Stomach (tissue), 8 donors: ENCODE measurements at regions not wholly inside any gene's neighbourhood (a gene's known extent, or its start where the extent isn't known, plus 50 kb on each side); places are given as distances from the start of the nearest gene placed in this dataset.

Source experiments
- DNase-seq, 2 donors: peaks; one replicate each; pipeline versions ENCODE4 v3.0.0 to v3.0.0-alpha.2; 2013 to 2019
- H3K27ac ChIP-seq, 5 donors: fragments of 200-600 bp in 4 of 5; sonication (generic) in 4 of 5; one replicate each; pipeline ENCODE4 v1.5.1; 2013 to 2019; ENCODE audit warnings: mild to moderate bottlenecking in 1 of 5, moderate library complexity in 1 of 5
- H3K27me3 ChIP-seq, 3 donors: fragments of 200-600 bp; sonication (generic); one replicate each; pipeline ENCODE4 v1.5.1; 2017 to 2019; ENCODE audit warnings: mixed run types in 1 of 3
- H3K36me3 ChIP-seq, 4 donors: fragments of 200-600 bp; sonication (generic); 1 replicate in 3 of 4; 2 replicates in 1 of 4; pipeline ENCODE4 v1.5.1; 2016 to 2019
- H3K4me1 ChIP-seq, 4 donors: fragments of 200-600 bp; sonication (generic); one replicate each; pipeline ENCODE4 v1.5.1; 2016 to 2019
- H3K4me3 ChIP-seq, 4 donors: fragments of 200-600 bp; sonication (generic) in 3 of 4; one replicate each; pipeline ENCODE4 v1.5.1; 2016 to 2019; ENCODE audit warnings: mild to moderate bottlenecking in 1 of 4
- H3K9me3 ChIP-seq, 4 donors: fragments of 200-600 bp; sonication (generic); one replicate each; pipeline ENCODE4 v1.5.1; 2016 to 2019
- EP300 ChIP-seq: sonication (generic); formaldehyde crosslinking; IDR thresholded peaks from one replicate; pipeline ENCODE4 v1.6.1; 2017; ENCODE audit warnings: antibody characterized with exemption
- POLR2A ChIP-seq, 4 donors: fragments of 450-650 bp; IDR thresholded peaks; one replicate each; pipeline ENCODE4 v1.6.1; 2016; ENCODE audit warnings: antibody characterized with exemption in 4 of 4, control low read depth in 2 of 4, mild to moderate bottlenecking in 1 of 4, moderate library complexity in 1 of 4
- POLR2AphosphoS5 ChIP-seq, 3 donors: sonication (generic); formaldehyde crosslinking; IDR thresholded peaks; one replicate each; pipeline ENCODE4 v1.6.1; 2016; ENCODE audit warnings: antibody characterized with exemption in 3 of 3
- WGBS, 5 donors: extraction: QIAGEN DNeasy Blood & Tissue Kit in 3 of 5; methylation state at CpG; one replicate each; pipeline versions ENCODE4 v1.1.5 to v1.1.7; 2013 to 2018; 5-methylcytosine and 5-hydroxymethylcytosine counted together
- intact Hi-C: fragments of 100-400 bp; cut with DNase I; formaldehyde crosslinking; loops from one replicate; pipeline ENCODE4 v1.15.1; 2023; ENCODE audit warnings: low total_unique reads
- TF ChIP-seq, protein P1 (sequence below), 7 experiments: fragments of 450-650 bp in 4 of 7; fragments of 200-600 bp in 3 of 7; sonication (generic) in 3 of 7; IDR thresholded peaks; one replicate each; pipeline ENCODE4 v1.5.1; 2016 to 2019; ENCODE audit warnings: antibody characterized with exemption in 7 of 7, control low read depth in 2 of 7, mild to moderate bottlenecking in 1 of 7
- donor health status: healthy with polysubstance abuse.
- donor health status: Bipolar disorder and iron deficiency.
- donor health status: healthy.

DNA sequence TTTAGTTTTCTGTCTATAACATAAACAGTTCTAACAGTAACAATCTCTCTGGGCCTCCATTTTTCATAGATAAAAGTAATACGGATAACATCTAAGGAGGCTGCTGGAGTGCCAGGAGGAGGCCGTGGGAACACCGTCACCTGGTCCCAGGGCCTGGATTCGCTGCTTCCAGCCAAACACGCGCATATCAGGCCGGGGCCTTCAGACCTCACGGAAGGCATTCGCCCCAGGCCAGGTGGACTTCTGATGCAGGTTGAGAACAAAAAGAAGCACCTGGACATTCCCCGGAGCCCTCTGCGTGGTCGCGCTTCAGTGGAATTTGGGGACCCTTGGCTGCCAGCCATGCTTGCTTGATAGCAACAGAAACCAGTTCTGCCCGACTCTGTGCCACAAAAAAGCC is 113.1 kb upstream of the GUCA2B start:
- Histone ChIP-seq H3K9me3 (no peaks in the 10 kb centered on the region), H3K36me3 (no peaks in the 10 kb centered on the region), H3K27me3 (no peaks in the 10 kb centered on the region), H3K4me1 (peaks cover 0 to 10% (median 6%) of the 10 kb centered on the region in 4 donors), H3K4me3 (no peak overlapping the region), H3K27ac (no peak overlapping the region)
- no peak for TF ChIP-seq POLR2AphosphoS5 (IDR thresholded peaks at IDR 0.05)
- 75 to 90% (median 85%) methylated on average over 11 to 14 of the region's 14 CpGs for WGBS, 5 donors
- intact Hi-C loops, result no loop called here
- DNase-seq, result no peak

DNA sequence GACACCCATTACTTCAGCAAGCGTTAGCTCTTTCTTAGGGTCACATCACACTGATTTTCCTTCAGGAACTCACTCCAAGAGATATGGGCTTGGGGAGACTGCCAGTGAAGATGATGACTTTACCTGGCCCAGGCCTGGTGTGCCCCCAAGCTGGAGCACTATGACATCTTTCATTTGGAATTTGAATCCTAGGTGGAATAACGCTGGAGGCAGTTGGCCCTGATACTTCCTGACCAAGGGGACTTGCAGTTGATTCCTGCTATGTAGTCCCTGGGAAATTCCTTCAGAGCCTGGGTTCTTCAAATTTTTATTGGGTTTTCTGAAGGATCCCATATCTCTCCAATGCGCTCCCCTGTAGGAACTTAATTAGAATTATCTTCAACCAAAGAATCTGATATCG is 114.9 kb upstream of the GUCA2B start:
- TF ChIP-seq POLR2A (IDR thresholded peaks at IDR 0.05), result no peak
- TF ChIP-seq, protein P1, sequence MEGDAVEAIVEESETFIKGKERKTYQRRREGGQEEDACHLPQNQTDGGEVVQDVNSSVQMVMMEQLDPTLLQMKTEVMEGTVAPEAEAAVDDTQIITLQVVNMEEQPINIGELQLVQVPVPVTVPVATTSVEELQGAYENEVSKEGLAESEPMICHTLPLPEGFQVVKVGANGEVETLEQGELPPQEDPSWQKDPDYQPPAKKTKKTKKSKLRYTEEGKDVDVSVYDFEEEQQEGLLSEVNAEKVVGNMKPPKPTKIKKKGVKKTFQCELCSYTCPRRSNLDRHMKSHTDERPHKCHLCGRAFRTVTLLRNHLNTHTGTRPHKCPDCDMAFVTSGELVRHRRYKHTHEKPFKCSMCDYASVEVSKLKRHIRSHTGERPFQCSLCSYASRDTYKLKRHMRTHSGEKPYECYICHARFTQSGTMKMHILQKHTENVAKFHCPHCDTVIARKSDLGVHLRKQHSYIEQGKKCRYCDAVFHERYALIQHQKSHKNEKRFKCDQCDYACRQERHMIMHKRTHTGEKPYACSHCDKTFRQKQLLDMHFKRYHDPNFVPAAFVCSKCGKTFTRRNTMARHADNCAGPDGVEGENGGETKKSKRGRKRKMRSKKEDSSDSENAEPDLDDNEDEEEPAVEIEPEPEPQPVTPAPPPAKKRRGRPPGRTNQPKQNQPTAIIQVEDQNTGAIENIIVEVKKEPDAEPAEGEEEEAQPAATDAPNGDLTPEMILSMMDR (IDR thresholded peaks at IDR 0.05), result no peak
- TF ChIP-seq EP300, result no peak
- TF ChIP-seq POLR2AphosphoS5 (IDR thresholded peaks at IDR 0.05), result no peak
- intact Hi-C loops, result no loop called here
- H3K9me3 ChIP-seq, result no peaks in the 10 kb centered on the region
- no peaks in the 10 kb centered on the region for H3K36me3 ChIP-seq
- 85 to 92% (median 89%) methylated on average over 4 of the region's 4 CpGs for WGBS, 5 donors
- no peak overlapping the region for H3K4me3 ChIP-seq
- H3K27me3 ChIP-seq, result no peaks in the 10 kb centered on the region
- no peak for DNase-seq
- no peak overlapping the region for H3K27ac ChIP-seq
- peaks cover 7 to 21% (median 17%) of the 10 kb centered on the region in 4 donors for H3K4me1 ChIP-seq

DNA sequence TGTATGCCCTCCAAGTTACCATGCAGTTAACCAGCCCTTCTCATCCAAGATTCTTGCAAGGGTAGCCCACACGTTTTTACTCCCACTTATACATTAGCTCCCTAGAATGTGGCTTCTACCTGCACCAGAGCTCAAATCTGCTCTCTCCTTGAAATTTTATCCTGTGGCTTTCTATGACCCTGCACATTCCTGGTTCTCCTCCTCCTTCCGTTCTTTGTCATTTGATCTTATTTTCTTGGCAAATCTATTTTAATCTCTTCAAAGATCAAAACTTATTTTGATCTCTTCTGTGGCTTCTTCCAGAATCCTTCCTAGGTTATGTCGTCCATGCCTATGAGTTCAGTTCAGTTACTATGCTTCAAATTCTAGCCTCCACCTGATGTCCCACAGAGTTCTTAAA is 115.6 kb upstream of the GUCA2B start:
- Histone ChIP-seq H3K36me3 (no peaks in the 10 kb centered on the region), H3K27me3 (no peaks in the 10 kb centered on the region), H3K9me3 (no peaks in the 10 kb centered on the region), H3K4me1 (peaks cover 7 to 21% (median 17%) of the 10 kb centered on the region in 4 donors), H3K27ac (no peak overlapping the region), H3K4me3 (no peak overlapping the region)
- intact Hi-C loops, result no loop called here
- no peak for TF ChIP-seq EP300
- no peak for TF ChIP-seq POLR2AphosphoS5 (IDR thresholded peaks at IDR 0.05)
- TF ChIP-seq, protein P1 (IDR thresholded peaks at IDR 0.05), result no peak
- TF ChIP-seq POLR2A (IDR thresholded peaks at IDR 0.05), result no peak
- no peak for DNase-seq
- WGBS, 5 donors, result 32 to 62% (median 50%) methylated on average over 3 of the region's 3 CpGs

DNA sequence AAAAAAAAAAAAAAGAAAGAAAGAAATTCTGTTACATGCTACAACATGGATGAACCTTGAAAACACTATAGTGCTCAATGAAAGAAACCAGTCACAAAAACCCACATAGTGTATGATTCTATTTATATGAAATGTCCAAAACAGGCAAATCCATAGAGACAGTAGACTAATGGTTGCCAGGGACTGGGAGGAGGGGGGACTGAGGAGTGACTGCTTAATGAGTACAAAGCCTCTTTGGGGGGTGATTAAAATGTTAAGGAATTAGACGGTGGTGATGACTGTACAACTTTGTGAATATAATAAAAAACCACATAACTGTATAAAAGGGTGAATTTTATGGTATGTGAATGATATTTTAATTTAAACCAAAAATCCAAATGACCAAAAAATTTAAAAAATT is 116.0 kb upstream of the GUCA2B start:
- DNase-seq, result no peak
- peaks cover 7 to 21% (median 17%) of the 10 kb centered on the region in 4 donors for H3K4me1 ChIP-seq
- no peaks in the 10 kb centered on the region for H3K36me3 ChIP-seq
- TF ChIP-seq, protein P1 (IDR thresholded peaks at IDR 0.05), result no peak
- TF ChIP-seq EP300 (no peak), POLR2AphosphoS5 (IDR thresholded peaks at IDR 0.05) (no peak), POLR2A (IDR thresholded peaks at IDR 0.05) (no peak)
- no peak overlapping the region for H3K27ac ChIP-seq
- H3K27me3 ChIP-seq, result no peaks in the 10 kb centered on the region
- H3K9me3 ChIP-seq, result no peaks in the 10 kb centered on the region
- H3K4me3 ChIP-seq, result no peak overlapping the region
- intact Hi-C loops, result no loop called here
- 42 to 56% (median 45%) methylated on average over 1 of the region's 1 CpG for WGBS, 5 donors

DNA sequence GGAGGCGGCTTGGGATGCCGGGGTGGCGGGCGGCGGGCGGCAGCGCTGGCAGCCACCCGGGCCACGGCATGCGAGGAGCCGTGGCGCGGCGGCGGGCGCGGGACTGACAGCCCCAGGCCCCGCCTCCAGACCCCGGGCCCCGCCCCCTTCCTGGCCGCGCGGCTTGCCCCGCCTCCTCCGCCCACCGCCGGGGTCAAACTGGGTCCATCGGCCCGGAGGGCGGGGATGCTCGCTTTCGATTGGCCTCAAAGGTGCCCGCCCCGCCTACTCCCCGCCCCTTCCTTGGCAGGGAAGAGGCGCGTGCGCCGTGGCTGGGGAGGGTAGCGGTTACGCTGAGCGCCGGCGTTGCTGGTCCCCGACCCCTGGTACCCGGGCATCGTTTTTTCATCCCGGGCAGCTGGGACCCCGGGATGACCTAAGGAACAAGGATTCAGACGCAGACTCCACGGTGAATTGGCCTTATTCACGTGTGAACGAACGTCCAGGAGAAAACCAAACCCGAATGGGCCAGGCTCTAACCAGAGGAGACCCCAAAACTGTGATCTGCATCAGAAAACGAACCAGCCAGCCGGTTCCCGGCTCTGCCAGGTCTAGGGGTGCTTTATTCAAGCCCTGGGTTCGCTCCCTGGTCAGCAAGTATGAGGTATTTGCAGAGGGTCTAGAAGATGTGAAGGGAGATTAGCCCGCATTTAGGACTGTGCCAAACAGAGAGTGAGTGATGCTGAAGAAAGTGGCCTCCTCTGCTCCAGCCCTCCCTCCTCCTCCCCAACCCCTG is 117.2 kb upstream of the GUCA2B start:
- TF ChIP-seq, protein P1 (IDR thresholded peaks at IDR 0.05), result no peak
- TF ChIP-seq POLR2AphosphoS5 (IDR thresholded peaks at IDR 0.05), result peak; percentile 39 to 88 (median 50)
- TF ChIP-seq EP300, result no peak
- TF ChIP-seq POLR2A (IDR thresholded peaks at IDR 0.05), result no peak
- Histone ChIP-seq H3K4me3 (peak overlapping the region; percentile 73 to 99 (median 91)), H3K36me3 (no peaks in the 10 kb centered on the region), H3K27me3 (no peaks in the 10 kb centered on the region), H3K27ac (peak overlapping the region; percentile 61 to 86 (median 72)), H3K9me3 (no peaks in the 10 kb centered on the region), H3K4me1 (peaks cover 7 to 21% (median 17%) of the 10 kb centered on the region in 4 donors)
- peak; percentile 98 for DNase-seq
- WGBS, 5 donors, result 1 to 2% (median 1%) methylated on average over 36 to 57 of the region's 60 CpGs
- intact Hi-C loops, result no loop called here
